ENCODE measurements at regions not wholly inside any gene's neighbourhood (a gene's known extent, or its start where the extent isn't known, plus 50 kb on each side); places are given as distances from the start of the nearest gene placed in this dataset.
A peak's percentile ranks its signal among the peaks of the same experiment; 100 is the strongest.
"Not testable (repeated sequence)": the region's sequence is repeated elsewhere in the genome, so short reads cannot be mapped to it uniquely, and the experiment has no call there.

- DNase-seq (ENCODE audit: low spot score): no peak
These were observed 80.8 kb upstream of the RNU6-1 start for GRCh38 chr15:67920524-67921240.

GRCh38 chr15:67922106-67922675 lies 82.3 kb upstream of the RNU6-1 start:
- DNase-seq (ENCODE audit: low spot score): no peak

GRCh38 chr15:67922971-67923945 lies 83.4 kb upstream of the RNU6-1 start:
- no peak for DNase-seq (ENCODE audit: low spot score)

DNA sequence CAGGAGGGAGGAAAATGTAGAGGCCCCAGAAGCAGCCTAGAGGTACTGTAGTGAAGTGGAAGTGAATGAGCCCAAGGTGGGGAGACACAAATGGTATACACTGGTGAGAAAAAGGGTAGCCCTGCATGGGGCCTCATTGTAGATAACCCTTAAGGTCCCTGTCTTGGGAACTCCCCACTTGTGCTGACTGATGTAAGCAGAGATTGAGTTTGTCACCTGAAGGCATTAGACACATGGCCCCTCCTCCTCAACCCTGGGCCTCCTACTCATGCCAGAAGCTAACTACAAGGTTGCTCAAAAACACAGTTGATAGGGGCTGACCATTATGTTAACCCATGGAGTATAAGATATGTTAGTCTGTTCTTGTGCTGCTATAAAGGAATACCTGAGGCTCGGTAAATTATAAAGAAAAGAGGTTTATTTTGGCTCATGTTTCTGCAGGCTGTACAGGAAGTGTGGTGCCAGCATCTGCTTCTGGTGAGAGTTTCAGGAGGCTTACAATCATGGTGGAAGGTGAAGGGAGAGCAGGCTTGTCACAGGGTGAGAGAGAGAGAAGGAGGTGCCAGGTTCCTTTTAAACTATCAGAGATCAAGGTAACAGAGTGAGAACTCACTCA lies 84.6 kb upstream of the RNU6-1 start:
- DNase-seq (ENCODE audit: low spot score): no peak

- no peak for DNase-seq (ENCODE audit: low spot score)
These were observed 85.3 kb upstream of the RNU6-1 start for GRCh38 chr15:67925182-67925581.

GRCh38 chr15:67927501-67928168 lies 87.8 kb upstream of the RNU6-1 start:
- peak; percentile 28 for DNase-seq (ENCODE audit: low spot score)

GRCh38 chr15:67928666-67929065 lies 88.8 kb upstream of the RNU6-1 start:
- no peak for DNase-seq (ENCODE audit: low spot score)

- no peak for DNase-seq (ENCODE audit: low spot score)
These were observed 90.9 kb upstream of the RNU6-1 start for GRCh38 chr15:67930720-67931119.

- DNase-seq (ENCODE audit: low spot score): no peak
These were observed 92.0 kb upstream of the RNU6-1 start for GRCh38 chr15:67931861-67932260.

- not testable (repeated sequence) for DNase-seq (ENCODE audit: low spot score)
These were observed 94.3 kb upstream of the RNU6-1 start for GRCh38 chr15:67934126-67934525.

DNA sequence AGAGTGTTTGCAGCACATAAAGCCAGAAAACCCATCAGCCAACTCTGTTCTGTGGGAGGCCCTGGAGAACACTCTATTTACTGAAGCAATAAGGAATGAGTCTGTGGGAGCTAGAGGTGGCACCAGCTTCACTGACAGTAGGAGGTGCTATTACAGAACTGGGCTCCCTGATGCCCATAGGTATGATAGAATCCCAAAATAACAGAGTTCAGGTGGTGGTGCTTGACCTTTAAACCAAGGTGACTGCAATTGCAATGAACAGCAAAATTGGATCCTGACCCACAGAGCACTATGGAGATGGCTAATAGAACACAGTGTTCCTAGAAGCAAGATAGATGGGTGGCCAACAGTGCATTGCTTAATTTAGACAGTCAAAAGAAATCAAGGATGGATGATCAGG lies 95.4 kb upstream of the RNU6-1 start:
- DNase-seq (ENCODE audit: low spot score): no peak

- DNase-seq (ENCODE audit: low spot score): no peak
These were observed 96.4 kb upstream of the RNU6-1 start for GRCh38 chr15:67936258-67936657.

GRCh38 chr15:67937153-67937761 lies 97.4 kb upstream of the RNU6-1 start:
- DNase-seq (ENCODE audit: low spot score): no peak

GRCh38 chr15:67939179-67939578 lies 99.3 kb upstream of the RNU6-1 start:
- not testable (repeated sequence) for DNase-seq (ENCODE audit: low spot score)

DNA sequence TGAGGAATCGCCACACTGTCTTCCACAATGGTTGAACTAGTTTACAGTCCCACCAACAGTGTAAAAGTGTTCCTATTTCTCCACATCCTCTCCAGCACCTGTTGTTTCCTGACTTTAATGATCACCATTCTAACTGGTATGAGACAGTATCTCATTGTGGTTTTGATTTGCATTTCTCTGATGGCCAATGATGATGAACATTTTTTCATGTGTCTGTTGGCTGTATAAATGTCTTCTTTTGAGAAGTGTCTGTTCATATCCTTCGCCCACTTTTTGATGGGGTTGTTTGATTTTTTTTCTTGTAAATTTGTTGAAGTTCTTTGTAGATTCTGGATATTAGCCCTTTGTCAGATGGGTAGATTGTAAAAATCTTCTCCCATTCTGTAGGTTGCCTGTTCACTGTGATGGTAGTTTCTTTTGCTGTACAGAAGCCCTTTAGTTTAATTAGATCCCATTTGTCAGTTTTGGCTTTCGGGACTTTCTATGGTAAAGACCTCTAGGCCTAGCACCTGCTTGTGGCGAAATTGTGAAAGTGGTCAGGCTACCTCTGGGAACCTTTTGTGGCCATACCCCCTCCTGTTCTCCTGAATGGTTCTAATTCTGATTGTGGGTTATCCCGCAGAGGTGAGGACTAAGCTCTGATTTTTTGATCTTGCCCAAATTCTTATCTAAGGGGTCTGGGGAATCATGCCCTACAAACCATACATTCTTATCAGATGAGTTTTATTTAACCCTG lies 99.9 kb upstream of the RNU6-1 start:
- DNase-seq (ENCODE audit: low spot score): not testable (repeated sequence)

GRCh38 chr15:67940324-67940719 lies 100.5 kb upstream of the RNU6-1 start:
- DNase-seq (ENCODE audit: low spot score): no peak

DNA sequence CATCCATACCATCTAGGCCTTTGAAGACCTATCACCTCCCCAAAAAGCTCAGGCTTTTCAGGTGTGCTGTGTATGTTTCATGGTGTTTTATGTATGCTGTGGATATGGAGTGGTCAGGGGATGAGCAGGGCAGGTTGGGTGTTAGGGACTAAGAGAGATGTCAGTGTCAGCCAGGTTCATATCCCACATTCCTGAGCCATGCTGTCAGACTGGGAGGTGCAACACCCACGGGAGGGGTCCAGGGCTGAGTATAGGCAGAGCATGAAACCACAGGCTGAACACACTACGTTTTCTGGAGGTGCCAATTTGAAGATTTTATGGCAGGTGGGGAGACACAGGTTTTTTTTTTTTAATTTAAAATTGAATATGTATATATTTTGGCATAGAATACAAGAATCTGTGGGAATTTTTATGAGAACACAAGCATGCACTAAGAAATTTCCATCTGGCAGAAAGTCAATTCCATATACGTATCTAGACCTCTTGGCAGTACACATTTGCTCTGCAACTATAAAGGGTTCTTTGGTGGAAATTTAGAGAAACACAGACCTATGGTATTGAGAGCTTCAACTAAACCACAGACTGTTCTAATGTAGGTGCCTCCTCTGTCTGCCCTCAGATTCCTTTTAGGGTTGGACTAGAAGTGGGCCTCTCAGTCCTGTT lies 101.9 kb upstream of the RNU6-1 start:
- DNase-seq (ENCODE audit: low spot score): no peak

DNA sequence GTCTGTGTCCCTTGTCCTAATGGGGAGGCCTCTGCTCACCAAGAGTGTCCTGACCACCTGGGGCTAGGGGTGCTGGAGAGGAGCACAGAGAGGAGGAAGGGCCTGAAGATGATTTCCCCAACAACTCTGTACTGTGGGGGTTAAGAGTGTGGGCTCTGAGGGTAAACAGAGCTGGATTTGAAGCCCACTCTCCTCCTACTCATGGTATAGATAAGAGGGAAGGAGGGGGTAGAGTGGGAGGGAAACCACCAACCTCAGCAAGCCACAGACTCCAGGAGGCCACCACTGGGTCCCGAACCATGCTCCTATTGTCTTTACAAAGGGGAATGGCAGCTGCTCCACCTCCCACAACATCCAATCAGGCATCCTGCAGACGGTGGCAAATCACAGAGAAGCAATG lies 103.6 kb upstream of the RNU6-1 start:
- no peak for DNase-seq (ENCODE audit: low spot score)

GRCh38 chr15:67944010-67944641 lies 104.3 kb upstream of the RNU6-1 start:
- no peak for DNase-seq (ENCODE audit: low spot score)

DNA sequence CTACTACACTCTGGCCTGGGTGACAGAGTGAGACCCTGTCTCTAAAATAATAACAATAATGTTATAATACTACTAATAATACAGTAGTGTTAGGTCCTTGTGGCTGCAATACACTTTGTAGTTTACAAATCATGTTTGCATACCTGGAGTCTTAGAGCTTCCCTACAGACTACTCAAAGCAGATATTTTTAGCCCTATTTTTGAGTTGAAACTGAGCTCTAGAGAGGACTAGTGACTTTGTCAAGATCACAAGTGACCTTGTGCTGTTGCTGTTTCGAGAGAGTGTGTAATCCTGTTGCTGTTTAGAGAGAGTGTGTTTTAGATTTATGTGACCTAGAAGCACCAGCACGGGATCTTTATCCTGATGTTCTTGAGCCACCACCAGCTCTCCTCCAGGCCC lies 105.3 kb upstream of the RNU6-1 start:
- DNase-seq (ENCODE audit: low spot score): no peak
